ENCODE measurements at regions not wholly inside any gene's neighbourhood (a gene's known extent, or its start where the extent isn't known, plus 50 kb on each side); places are given as distances from the start of the nearest gene placed in this dataset.

DNA sequence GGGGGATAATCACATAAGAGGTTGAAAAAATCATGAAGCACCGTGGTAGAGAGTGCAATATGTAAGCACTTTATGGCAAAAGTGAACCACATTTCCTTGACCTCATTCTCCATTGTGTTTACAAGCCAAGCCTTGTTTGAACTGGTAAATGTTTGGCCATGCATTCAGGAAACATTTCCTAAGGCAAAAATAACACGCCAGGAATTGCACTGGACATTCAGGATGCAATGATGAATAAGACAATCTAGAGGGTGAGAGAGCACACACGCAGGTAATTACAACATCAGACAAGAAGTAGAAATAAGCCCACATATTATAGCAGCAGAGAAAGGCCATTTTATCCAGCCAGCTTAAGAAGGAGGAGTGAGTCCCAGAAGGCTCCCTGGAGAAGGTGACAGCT is 218.0 kb upstream of the OSR1 start:
- peaks cover 40 to 54% of the 10 kb centered on the region in 2 donors for H3K27me3 Mint-ChIP-seq
- ATAC-seq (replicated peaks) (no peak), DNase-seq (no peak)
- H3K9me3 Mint-ChIP-seq: peaks cover 0 to 1% of the 10 kb centered on the region in 2 donors
- H3K27ac Mint-ChIP-seq: no peak overlapping the region
- H3K36me3 Mint-ChIP-seq (ENCODE audit: insufficient read depth): no peaks in the 10 kb centered on the region
- H3K4me3 Mint-ChIP-seq: no peak overlapping the region
- H3K4me1 Mint-ChIP-seq (ENCODE audit: low read depth in 2 of 2): no peaks in the 10 kb centered on the region

GRCh38 chr2:19575641-19576040 is 217.2 kb upstream of the OSR1 start:
- Mint-ChIP-seq H3K27ac (no peak overlapping the region), H3K9me3 (peaks cover 0 to 1% of the 10 kb centered on the region in 2 donors), H3K4me1 (ENCODE audit: low read depth in 2 of 2) (no peaks in the 10 kb centered on the region), H3K36me3 (ENCODE audit: insufficient read depth) (no peaks in the 10 kb centered on the region), H3K27me3 (peaks cover 37 to 55% of the 10 kb centered on the region in 2 donors), H3K4me3 (no peak overlapping the region)
- DNase-seq (no peak), ATAC-seq (replicated peaks) (no peak)

- Mint-ChIP-seq H3K4me1 (ENCODE audit: low read depth in 2 of 2) (no peaks in the 10 kb centered on the region), H3K36me3 (ENCODE audit: insufficient read depth) (no peaks in the 10 kb centered on the region), H3K4me3 (no peak overlapping the region), H3K27me3 (peaks cover 29 to 51% of the 10 kb centered on the region in 2 donors), H3K9me3 (peaks cover 0 to 1% of the 10 kb centered on the region in 2 donors), H3K27ac (no peak overlapping the region)
- no peak for DNase-seq
- ATAC-seq (replicated peaks): no peak
Observed at GRCh38 chr2:19574778-19575260, 216.4 kb upstream of the OSR1 start.

- Mint-ChIP-seq H3K27ac (no peak overlapping the region), H3K4me1 (ENCODE audit: low read depth in 2 of 2) (no peaks in the 10 kb centered on the region), H3K4me3 (no peak overlapping the region), H3K9me3 (no peaks in the 10 kb centered on the region), H3K27me3 (peaks cover 22 to 45% of the 10 kb centered on the region in 2 donors), H3K36me3 (ENCODE audit: insufficient read depth) (no peaks in the 10 kb centered on the region)
- DNase-seq (no peak), ATAC-seq (replicated peaks) (no peak)
Observed at GRCh38 chr2:19573784-19574183, 215.4 kb upstream of the OSR1 start.

- H3K4me1 Mint-ChIP-seq (ENCODE audit: low read depth in 2 of 2): no peaks in the 10 kb centered on the region
- no peak for DNase-seq
- H3K27me3 Mint-ChIP-seq: peaks cover 18 to 51% of the 10 kb centered on the region in 2 donors
- no peaks in the 10 kb centered on the region for H3K36me3 Mint-ChIP-seq (ENCODE audit: insufficient read depth)
- H3K27ac Mint-ChIP-seq: no peak overlapping the region
- H3K4me3 Mint-ChIP-seq: no peak overlapping the region
- no peaks in the 10 kb centered on the region for H3K9me3 Mint-ChIP-seq
- ATAC-seq (replicated peaks): no peak
Observed at GRCh38 chr2:19571773-19572172, 213.3 kb upstream of the OSR1 start.

DNA sequence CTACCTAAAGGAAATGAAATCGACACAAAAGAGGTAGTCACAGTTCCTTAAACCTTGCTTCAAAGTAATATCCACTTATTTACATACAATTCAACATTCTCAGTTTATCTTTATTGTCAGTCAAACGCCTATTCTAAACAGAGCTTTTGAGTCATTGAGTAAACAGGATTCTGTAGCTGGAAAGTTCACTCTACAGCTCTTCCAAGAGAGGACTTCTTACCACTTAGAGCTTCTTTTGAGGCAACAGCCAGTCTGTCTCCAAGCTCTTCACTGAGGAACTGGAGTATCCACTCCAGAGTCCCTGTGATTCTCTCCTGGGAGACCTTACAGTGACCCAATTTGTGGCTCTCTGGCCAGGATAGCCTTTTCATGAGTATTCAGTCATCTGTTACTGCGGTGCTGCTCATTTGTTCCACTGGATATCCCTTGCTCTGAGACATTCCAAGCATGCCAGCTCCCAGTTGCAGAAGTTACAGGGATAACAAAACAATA is 210.9 kb upstream of the OSR1 start:
- DNase-seq (no peak), ATAC-seq (replicated peaks) (no peak)
- Mint-ChIP-seq H3K4me1 (ENCODE audit: low read depth in 2 of 2) (no peaks in the 10 kb centered on the region), H3K27ac (no peak overlapping the region), H3K27me3 (peaks cover 24 to 52% of the 10 kb centered on the region in 2 donors), H3K4me3 (no peak overlapping the region), H3K36me3 (ENCODE audit: insufficient read depth) (no peaks in the 10 kb centered on the region), H3K9me3 (no peaks in the 10 kb centered on the region)

- no peak for ATAC-seq (replicated peaks)
- H3K27me3 Mint-ChIP-seq: peaks cover 24 to 52% of the 10 kb centered on the region in 2 donors
Observed at GRCh38 chr2:19568809-19569208, 210.4 kb upstream of the OSR1 start.

DNA sequence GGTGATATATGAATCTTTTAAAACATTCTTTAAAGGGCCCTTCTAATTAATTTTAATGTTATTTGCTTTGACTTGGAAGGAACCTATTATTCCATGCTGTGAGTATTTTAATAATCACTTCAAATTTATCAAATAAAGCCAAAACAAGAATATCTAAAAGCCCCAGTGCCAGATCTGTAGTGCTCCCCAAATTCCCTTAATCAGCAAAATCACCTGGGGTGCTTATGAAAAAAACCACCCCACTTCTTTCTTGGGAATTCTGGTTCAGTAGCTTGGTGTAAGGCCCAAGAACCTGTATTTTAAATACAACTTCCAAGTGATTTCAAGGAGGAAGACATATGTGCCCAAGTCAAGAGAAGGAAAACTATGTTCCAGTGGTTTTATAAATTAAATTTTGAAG is 202.4 kb upstream of the OSR1 start:
- H3K4me3 Mint-ChIP-seq: no peak overlapping the region
- H3K9me3 Mint-ChIP-seq: no peaks in the 10 kb centered on the region
- no peak overlapping the region for H3K27ac Mint-ChIP-seq
- H3K4me1 Mint-ChIP-seq (ENCODE audit: low read depth in 2 of 2): peaks cover 0 to 1% of the 10 kb centered on the region in 2 donors
- no peak for ATAC-seq (replicated peaks)
- DNase-seq: no peak
- peaks cover 3% of the 10 kb centered on the region for H3K36me3 Mint-ChIP-seq (ENCODE audit: insufficient read depth)
- H3K27me3 Mint-ChIP-seq: peaks cover 13 to 34% of the 10 kb centered on the region in 2 donors

More at GRCh38 chr2:19568809-19569208, 210.4 kb upstream of the OSR1 start:
- H3K4me1 Mint-ChIP-seq (ENCODE audit: low read depth in 2 of 2): no peaks in the 10 kb centered on the region
- H3K9me3 Mint-ChIP-seq: no peaks in the 10 kb centered on the region
- DNase-seq: no peak
- H3K4me3 Mint-ChIP-seq: no peak overlapping the region
- H3K36me3 Mint-ChIP-seq (ENCODE audit: insufficient read depth): no peaks in the 10 kb centered on the region
- H3K27ac Mint-ChIP-seq: no peak overlapping the region

- H3K4me3 Mint-ChIP-seq: no peak overlapping the region
- peaks cover 3% of the 10 kb centered on the region for H3K36me3 Mint-ChIP-seq (ENCODE audit: insufficient read depth)
- H3K9me3 Mint-ChIP-seq: no peaks in the 10 kb centered on the region
- no peak for DNase-seq
- ATAC-seq (replicated peaks): no peak
- H3K4me1 Mint-ChIP-seq (ENCODE audit: low read depth in 2 of 2): peaks cover 0 to 1% of the 10 kb centered on the region in 2 donors
- H3K27ac Mint-ChIP-seq: no peak overlapping the region
- H3K27me3 Mint-ChIP-seq: peaks cover 23 to 45% of the 10 kb centered on the region in 2 donors
Observed at GRCh38 chr2:19559596-19560240, 201.3 kb upstream of the OSR1 start.

DNA sequence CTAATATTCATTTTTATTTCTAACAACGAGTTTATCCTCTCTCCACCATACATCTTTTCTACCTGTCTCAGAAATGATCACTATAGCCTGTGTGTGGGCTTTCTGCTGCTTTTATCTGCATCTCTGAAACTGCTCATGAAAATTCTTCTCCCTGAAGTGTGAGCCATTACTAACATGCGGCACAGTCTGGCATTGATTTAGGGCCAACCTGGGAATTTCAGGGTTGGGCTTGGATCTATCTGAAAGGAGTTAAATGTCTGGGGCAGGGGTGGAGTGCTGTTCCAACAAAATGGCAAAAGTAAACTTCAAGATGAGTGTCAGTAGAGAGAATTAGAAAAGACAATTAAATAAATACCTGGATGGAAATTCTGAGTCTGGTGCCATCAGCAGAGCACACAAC is 198.2 kb upstream of the OSR1 start:
- Mint-ChIP-seq H3K9me3 (no peaks in the 10 kb centered on the region), H3K27ac (no peak overlapping the region), H3K27me3 (peaks cover 39 to 48% of the 10 kb centered on the region in 2 donors), H3K4me3 (no peak overlapping the region), H3K4me1 (ENCODE audit: low read depth in 2 of 2) (peaks cover 0 to 1% of the 10 kb centered on the region in 2 donors), H3K36me3 (ENCODE audit: insufficient read depth) (peaks cover 3% of the 10 kb centered on the region)
- DNase-seq: no peak
- no peak for ATAC-seq (replicated peaks)

DNA sequence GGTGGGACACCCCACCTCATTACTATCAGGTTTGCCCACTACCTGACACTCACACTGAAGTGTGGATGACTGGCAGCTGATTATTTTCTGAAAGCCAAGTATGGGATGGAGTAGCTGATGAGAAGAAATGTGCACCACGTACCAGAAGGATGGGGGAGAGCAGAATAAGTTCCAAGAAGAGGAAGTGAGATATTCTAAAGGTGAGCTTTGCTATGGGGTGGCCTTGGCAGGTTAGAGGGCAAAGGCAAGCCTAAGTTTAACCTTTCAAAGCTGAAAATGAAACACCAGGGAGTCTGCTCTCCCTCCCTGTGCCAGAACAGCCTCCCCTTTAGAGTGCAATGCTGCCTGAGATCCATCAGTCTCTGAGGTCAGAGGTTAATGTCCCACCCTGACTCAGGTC is 196.1 kb upstream of the OSR1 start:
- H3K27ac Mint-ChIP-seq: no peak overlapping the region
- H3K4me1 Mint-ChIP-seq (ENCODE audit: low read depth in 2 of 2): peaks cover 0 to under 1% of the 10 kb centered on the region in 2 donors
- DNase-seq (no peak), ATAC-seq (replicated peaks) (no peak)
- peaks cover 50 to 56% of the 10 kb centered on the region in 2 donors for H3K27me3 Mint-ChIP-seq
- no peaks in the 10 kb centered on the region for H3K9me3 Mint-ChIP-seq
- H3K36me3 Mint-ChIP-seq (ENCODE audit: insufficient read depth): peaks cover 3% of the 10 kb centered on the region
- H3K4me3 Mint-ChIP-seq: no peak overlapping the region

- Mint-ChIP-seq H3K9me3 (no peaks in the 10 kb centered on the region), H3K36me3 (ENCODE audit: insufficient read depth) (peaks cover 3% of the 10 kb centered on the region), H3K27ac (no peak overlapping the region), H3K4me1 (ENCODE audit: low read depth in 2 of 2) (no peaks in the 10 kb centered on the region), H3K4me3 (no peak overlapping the region), H3K27me3 (peaks cover 56 to 57% of the 10 kb centered on the region in 2 donors)
- ATAC-seq (replicated peaks): no peak
- DNase-seq: no peak
Observed at GRCh38 chr2:19552270-19552669, 193.8 kb upstream of the OSR1 start.

GRCh38 chr2:19550750-19551149 is 192.3 kb upstream of the OSR1 start:
- H3K36me3 Mint-ChIP-seq (ENCODE audit: insufficient read depth): no peaks in the 10 kb centered on the region
- no peak overlapping the region for H3K27ac Mint-ChIP-seq
- ATAC-seq (replicated peaks) (no peak), DNase-seq (no peak)
- H3K4me1 Mint-ChIP-seq (ENCODE audit: low read depth in 2 of 2): no peaks in the 10 kb centered on the region
- no peak overlapping the region for H3K4me3 Mint-ChIP-seq
- peaks cover 42 to 44% of the 10 kb centered on the region in 2 donors for H3K27me3 Mint-ChIP-seq
- no peaks in the 10 kb centered on the region for H3K9me3 Mint-ChIP-seq

- H3K4me3 Mint-ChIP-seq: no peak overlapping the region
- H3K27me3 Mint-ChIP-seq: peaks cover 33 to 39% of the 10 kb centered on the region in 2 donors
- no peaks in the 10 kb centered on the region for H3K4me1 Mint-ChIP-seq (ENCODE audit: low read depth in 2 of 2)
- H3K9me3 Mint-ChIP-seq: no peaks in the 10 kb centered on the region
- DNase-seq (no peak), ATAC-seq (replicated peaks) (no peak)
- no peaks in the 10 kb centered on the region for H3K36me3 Mint-ChIP-seq (ENCODE audit: insufficient read depth)
- H3K27ac Mint-ChIP-seq: no peak overlapping the region
Observed at GRCh38 chr2:19549821-19550220, 191.4 kb upstream of the OSR1 start.

Measured in effector memory CD8-positive, alpha-beta T cell (primary cell).